ENCODE measurements at regions not wholly inside any gene's neighbourhood (a gene's known extent, or its start where the extent isn't known, plus 50 kb on each side); places are given as distances from the start of the nearest gene placed in this dataset.

DNA sequence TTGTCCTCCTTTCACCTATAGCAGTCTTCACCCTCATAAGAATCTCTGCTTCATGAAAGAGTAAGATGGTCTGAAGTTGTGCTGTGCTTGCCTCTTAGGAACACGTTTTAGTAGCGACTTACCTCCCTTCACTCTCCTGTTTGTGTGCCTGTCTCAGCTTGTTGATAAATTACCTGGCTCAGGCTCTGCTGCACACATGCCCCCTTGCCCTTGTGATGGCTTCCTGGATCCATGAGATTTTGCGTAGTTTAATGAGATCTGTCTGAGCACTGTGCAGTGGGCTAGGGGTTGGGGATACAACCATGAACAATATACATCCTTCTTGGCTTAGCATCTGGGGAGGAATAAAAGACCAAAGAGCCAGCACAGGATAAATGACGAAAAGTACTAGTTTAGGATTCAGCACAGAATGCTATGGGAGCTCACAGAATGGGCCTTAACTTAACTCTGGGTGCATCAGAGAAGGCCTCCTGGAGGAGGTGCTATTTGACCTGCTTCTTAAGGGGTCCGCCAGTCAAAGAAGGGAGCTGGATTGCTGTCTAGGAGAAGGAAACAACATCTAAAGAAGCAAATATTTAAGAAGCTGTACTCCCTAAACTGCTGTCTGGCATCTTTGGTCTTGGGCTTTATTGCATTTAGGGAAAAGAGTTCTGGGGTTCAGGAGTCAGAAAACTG, 175.7 kb upstream of the PLXNA2 start:
- no peak for DNase-seq (ENCODE audit: low read depth)

DNA sequence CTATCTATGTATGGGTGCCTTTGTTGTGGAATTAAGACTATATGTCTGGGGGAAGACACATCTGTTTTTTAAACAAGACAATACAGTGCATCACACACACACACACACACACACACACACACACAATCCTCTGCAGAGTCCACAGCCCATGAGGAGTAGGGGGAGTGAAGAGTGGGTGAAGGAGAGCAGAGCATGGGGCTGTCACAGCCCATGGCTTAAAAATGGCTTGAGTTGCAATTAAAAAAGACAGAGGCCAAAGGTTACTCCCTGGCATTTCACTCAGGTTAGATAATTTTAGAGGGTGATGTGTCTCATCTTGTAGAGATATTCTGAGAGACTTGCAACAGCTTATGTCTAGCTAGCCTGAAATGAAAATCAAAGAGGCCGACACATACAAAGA, 176.5 kb upstream of the PLXNA2 start:
- no peak for DNase-seq (ENCODE audit: low read depth)

DNA sequence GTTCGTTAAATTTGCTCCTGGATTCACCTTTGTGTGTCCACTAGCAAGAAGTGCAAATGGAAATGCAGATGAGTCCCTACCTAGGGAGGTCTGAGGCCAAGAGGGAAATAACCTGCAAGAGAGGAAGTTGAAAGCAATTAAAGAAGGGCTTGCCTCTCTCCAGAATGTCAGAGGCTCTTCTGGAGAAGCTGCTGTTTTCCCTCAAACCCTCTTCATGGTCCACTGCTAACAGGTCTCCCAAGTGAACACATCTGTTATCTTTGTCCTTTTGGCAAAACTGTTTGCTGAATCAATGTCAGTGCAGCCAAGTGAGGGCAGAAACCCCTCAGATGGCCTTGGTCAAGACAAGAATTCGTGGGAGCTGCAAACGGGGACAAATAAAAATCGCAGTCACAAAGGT, 177.3 kb upstream of the PLXNA2 start:
- no peak for DNase-seq (ENCODE audit: low read depth)

DNA sequence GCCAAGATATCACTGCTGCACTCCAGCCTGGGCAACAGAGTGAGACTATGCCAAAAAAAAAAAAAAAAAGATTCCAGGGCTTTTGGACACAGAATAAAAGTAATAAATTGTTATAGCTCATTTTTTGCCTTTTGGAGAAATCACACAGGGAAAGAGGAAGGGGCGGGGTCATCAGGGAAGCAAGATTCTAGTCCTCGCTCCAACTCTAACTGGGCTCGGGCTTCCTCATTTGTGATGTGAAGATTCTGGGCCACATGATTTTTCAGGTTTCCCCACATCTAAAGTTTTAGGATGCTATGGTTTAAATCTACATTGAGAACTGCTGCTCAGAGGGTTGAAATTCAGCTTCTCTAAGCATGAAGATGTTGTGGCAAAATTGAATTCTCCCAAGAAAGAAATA, 179.3 kb upstream of the PLXNA2 start:
- DNase-seq (ENCODE audit: low read depth), result no peak

DNA sequence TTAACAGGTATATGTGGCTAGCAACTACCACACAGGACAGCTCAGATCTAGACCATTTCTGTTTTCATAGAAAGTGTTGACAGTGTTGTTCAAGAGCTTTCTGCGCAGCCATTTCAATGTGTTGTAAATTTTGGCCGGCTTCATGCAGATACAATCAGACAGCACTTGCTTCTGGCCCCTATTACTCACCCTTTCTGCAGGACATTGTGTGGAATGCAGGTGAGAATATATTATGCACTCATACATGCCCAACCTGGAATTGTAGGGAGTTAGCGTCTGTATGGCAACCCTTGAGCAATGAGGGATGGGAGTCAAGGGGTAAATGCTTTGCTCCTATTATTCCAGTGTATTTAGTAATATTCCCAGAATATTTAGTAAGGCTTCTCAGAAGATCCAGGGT, 180.9 kb upstream of the PLXNA2 start:
- DNase-seq (ENCODE audit: low read depth), result no peak

DNA sequence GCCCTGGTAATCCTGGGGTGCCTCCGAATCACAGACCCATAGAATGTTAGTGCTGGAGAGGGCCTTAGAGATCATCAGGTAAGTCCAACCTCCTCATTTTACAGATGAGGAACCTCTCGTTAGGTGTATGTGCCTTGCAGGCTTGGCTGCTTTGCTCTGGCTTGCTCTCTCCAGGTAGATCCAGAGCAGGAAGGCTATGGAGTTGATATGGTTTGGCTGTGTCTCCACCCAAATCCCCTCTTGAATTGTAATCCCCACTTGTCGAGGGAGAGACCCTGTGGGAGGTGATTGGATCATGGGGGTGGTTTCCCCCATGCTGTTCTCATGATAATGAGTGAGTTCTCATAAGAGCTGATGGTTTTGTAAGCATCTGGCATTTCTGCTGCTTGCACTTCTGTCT, 186.0 kb upstream of the PLXNA2 start:
- no peak for DNase-seq (ENCODE audit: low read depth)

DNA sequence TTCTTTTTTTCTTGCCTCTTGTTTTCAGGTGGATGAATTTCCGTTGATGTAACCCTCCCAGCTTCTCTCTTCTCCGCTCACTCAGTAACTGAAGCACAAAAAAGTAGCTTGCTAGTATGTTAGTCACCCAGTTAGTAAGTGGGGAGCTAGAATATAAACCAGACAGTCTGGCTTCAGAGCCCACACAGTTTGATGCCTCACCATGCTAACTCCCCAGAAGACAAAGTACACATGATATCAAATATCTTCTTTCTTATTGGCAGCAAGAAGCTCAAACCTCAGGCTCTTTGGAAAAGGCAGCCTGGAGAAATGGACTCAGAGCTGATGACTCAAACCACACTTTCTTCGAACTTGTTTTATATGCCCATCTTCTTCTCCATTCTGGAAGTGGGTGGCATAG, 187.5 kb upstream of the PLXNA2 start:
- no peak for DNase-seq (ENCODE audit: low read depth)

DNA sequence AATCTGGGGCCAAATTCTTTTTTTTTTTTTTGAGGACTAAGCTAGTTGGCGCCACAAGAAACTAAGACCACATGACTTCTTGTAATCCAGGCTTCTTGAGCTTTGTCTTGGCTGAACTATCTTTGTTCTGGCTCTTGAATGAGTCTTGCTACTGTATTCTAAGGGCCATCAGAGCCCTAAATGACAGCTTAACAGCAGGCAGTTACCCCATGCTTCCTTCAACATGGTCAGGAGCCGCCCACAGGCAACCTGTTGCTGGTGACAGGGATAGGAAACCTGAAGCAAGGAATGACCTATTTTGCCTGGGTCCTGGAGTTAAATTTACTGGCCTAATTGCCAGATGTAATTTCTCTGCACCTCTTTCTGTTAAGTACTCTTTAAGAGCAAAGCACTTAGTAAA, 188.2 kb upstream of the PLXNA2 start:
- no peak for DNase-seq (ENCODE audit: low read depth)

DNA sequence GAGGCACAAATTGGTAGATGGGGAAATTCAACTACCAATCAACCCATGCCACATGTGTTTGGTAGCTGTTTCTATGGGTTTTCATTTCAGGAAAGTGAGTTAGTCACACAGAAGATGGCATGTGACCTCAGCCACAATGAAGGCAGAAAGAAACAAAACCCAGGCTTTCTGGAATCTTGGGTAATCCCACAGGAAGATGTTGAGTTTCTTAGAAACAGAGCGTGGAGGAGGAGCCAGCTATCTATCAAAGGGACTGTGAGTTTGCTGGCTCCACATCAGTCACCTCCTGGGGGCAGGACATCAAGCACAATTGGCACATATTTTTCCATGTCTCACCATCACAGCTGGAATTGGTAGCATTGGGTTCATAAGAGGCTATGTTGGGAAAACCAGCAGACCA, 188.9 kb upstream of the PLXNA2 start:
- no peak for DNase-seq (ENCODE audit: low read depth)

DNA sequence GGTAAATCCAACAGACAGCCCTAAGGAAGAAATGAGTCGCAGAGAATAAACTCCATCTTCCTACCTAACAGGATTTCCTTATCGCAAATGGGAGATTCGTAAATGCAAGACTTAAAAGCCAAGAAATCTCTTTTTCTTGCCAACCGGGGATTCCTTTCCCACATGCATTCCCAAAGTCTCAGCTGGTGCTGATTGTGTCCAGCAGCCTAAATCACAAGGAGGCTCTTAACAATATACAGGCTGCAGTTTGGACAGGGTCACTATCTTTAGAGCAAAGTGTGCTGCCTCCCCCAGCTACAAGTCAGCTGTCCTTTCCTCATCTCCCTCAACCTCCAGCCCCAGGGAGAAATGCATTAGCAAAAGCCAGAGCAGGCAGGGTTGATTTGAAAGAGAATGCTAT, 189.8 kb upstream of the PLXNA2 start:
- DNase-seq (ENCODE audit: low read depth), result no peak

DNA sequence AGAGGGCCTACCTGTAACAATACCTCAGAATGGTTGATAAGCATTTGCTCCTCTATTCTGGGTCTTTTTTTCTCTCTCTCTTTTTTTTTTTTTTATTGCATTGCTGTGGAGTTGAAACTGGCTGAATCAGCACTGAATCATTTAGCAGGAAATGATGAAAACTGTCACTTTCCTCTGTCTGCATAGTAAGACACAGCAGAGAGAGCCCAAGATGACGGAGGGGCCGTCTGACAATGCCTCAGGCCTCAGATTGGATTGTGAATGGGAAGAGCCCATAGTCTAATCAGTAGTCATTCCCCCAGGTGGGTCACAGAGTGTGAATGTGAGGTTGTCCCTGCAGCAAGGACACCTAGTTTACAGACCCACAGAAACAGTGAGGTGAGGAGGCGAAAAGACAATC, 193.2 kb upstream of the PLXNA2 start:
- DNase-seq (ENCODE audit: low read depth), result no peak

DNA sequence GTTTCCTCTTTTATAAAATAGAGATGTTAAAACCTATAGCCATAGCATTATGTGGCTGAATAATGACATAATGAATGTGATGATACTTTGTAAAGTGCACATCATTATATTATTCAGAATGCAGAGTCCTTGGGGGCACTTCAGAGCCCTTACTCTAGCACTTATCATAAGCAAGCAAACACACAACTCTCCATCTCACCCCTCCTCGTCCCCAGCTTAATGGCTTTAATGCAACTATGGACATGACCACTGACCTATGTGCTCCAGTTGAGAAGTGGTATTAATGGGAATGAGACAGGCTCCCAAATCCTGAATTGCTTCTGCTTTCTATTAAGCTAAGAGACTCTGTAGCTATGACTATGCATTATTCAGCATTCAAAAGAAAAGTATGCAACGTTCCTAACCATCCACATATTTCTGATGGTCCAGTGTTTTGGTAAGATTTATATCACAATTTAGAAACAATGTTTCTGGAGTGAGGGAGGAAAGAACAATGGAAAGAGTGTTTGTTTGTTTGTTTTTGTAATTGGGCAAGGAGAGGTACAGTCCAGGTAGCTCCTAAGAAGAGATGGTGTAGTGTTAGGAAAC, 194.0 kb upstream of the PLXNA2 start:
- no peak for DNase-seq (ENCODE audit: low read depth)

DNA sequence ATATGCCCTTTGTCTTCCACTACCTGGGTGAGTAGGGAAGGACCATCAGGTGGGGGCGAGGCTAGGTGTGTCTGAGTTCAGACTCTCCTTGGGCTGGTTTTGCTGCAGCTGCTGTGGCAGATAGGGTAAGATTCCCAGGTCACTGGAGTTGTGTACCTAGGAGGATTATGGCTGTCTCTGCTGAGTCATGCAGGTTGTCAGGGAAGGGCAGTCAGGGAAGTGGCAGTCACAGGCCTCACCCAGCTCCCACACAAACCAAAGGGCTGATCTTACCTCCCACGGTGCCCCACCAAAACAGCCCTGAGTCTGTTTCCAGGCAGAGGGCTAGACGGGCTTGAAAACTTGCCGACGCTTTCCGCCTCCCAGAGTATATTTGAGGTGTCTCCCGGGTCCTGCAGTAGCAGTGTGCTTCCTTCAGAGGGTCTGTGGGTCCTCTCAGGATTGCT, 201.6 kb upstream of the PLXNA2 start:
- no peak for DNase-seq (ENCODE audit: low read depth)

DNA sequence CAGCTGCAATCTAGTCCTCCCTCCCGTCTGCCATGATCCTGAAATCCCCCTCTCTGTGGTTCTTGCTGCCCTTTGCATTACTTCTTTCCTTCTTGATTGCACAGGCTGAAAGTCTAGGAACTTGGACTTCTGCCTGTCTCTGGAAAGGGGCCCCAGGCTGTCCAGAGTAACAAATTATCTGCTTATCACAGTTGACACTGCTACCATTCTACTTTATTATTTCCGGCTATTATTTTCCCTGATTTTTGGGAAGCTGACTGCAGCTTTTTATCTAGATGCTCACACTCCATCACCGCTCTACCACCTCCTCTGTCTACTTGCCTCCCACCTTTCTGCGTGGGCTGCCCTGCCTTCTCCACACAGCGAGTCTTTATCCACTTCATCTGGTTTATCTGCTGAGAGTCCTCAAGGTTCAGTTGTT, 202.1 kb upstream of the PLXNA2 start:
- no peak for DNase-seq (ENCODE audit: low read depth)

DNA sequence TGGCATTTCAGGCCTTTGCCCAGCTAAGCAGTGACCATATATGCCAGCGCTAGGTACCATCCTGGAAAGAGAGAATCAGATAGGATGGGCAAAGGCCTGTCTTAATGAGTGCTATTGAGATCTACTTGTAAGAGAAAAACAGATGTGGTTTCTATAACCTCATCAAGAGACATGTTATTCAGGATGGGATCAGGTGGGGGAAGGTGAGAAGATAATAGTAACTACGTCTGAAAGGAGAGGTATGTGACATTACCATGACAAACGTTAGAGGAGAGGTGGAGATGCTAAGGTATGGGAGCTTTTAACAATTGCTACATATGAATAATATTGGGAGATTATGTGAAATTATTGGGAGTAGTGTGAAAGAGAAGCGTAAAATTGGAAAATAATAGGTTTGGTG, 204.2 kb upstream of the PLXNA2 start:
- no peak for DNase-seq (ENCODE audit: low read depth)

DNA sequence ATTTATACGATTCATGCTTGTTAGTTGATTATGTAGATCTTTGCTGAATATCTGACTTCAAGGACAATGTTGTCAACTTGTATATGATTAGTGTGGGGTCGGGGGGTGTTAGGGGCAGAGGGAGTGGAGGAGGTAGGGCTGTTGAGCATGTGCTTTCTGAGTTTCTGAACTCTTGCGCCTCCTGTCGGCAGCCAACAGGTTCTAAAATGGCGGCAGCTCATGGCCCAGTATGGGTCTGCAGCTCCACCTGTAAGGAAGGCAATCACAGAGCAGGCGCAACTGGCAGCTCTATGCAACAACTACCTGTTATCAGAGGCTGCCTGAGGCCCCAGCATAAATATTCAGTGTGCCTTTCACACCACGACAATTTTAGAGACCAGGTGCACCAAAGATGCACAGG, 205.8 kb upstream of the PLXNA2 start:
- DNase-seq (ENCODE audit: low read depth), result no peak

DNA sequence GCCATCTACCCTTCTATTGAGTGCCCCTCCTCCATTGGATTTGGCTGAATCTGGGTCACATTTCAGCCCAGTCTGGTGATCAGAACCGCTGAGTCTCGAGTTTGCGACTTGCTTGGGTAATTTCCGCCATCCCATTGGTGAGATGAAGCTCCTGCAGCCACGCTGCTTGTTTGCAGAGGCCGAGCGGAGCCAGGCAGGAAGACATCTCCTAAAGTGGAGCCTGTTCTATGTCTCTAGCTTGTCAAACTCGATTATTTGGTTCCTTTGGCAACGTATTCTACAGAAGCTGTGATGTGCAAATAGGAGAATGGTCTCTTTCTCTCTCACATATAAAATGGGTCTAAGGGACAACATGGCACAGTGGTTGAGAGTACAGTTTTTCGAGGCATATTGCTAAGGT, 206.8 kb upstream of the PLXNA2 start:
- no peak for DNase-seq (ENCODE audit: low read depth)

DNA sequence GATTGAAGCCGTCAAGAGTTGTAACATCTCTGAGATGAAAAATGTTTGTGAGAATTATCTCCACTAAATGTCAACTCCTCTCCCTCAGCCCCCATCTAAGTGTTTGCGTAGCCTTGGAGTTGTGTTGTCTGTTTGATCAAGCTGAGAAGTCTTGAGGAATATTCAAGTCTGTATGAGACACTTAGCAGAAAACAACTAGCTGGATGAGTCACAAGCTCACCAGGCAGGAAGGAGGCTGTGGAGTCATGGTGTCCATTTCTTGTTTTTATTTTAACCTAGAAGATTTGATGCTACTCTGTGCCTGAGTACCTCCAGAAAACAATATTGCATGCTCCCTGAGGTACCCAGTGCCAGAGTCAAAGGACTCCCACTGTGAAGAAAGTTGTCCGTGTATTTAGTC, 211.6 kb upstream of the PLXNA2 start:
- no peak for DNase-seq (ENCODE audit: low read depth)

DNA sequence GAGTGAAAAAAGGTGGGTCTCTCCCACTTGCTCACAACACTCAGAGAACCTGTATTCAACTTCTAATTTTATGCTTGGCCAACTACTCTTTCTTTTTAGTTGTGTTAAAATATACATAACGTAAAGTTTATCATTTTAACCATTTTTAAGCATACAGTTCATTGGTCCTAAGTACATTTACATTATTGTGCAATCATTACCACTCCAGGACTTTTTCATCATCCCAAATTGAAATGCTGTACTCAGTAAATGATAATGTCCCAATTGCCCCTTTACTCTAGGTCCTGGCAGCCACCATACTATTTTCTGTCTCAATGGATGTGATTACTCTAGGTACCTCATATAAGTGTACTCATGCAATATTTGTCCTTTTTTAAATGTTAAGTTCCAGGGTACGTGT, 212.3 kb upstream of the PLXNA2 start:
- no peak for DNase-seq (ENCODE audit: low read depth)

DNA sequence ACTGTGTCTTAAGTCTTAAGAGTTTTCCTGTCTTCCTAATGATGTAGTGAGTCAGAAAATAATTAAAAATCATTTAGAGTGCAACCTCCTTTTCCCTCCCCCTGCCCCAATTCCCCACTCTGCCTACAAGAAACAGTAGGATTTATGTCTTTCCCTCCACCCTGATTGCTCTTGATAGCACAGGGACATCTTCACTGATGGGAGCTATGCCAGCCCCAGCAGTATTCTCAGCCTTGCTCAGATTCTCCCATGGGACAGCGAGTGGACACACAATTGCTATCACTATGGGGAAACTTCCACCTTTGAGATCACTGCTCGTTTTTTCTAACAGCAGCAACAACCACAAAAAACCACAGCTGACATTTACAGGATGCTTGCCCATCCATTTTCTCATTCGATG, 216.6 kb upstream of the PLXNA2 start:
- no peak for DNase-seq (ENCODE audit: low read depth)

DNA sequence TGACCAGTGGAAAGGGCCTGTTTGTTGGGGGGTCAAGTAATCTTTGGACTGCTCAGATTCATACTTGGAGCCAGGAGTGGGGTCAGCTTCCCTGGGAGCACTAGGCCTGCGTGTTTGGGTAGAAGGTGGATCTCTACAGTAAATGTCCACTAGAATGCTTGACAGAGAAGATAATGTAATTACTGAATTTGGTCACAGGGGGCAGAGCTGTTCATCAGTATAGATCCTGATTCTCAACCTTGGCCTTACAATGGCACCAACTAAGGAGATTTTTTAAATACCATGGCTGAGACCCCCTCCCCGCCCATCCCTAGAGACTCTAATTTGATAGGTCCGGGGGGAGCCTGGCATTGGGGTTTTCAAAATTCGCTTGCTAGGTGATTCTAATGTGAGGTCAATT, 217.5 kb upstream of the PLXNA2 start:
- no peak for DNase-seq (ENCODE audit: low read depth)

DNA sequence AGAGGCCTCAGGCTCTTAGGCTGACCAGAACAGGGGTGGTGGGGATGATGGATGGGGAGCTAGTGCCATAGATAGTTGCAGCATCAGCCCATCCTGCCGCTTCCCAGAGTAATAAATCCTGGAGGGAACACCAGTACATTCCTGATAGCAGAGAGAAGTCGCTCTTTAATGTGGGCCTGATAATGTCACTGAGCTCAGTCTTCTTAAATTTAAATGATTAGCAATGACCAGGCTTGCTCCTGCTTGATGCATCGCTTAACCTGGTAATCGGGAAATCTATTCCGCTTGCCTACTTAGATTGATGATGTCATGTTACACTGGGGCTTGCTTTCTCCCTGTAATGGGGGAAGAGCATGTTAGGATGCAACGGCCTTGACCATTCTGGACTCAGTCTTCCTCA, 218.6 kb upstream of the PLXNA2 start:
- no peak for DNase-seq (ENCODE audit: low read depth)

DNA sequence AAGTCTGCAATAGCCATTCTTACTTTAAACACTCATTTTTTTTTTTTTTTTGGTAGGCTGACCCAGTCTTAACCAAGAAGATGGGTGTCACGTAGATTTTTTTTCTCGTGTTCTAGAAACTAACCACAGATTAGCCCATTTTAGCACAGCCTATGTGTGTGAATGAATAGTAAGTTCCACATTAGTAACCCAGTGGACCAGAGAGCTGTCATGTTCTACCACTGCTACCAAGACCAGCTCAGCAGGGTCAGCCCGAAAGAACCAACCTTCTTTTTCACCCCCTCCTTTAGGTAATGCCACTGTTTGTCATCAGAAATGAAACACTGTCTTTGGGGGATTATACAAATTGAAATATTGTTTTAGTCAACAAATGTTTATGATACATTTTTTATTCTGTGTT, 221.1 kb upstream of the PLXNA2 start:
- DNase-seq (ENCODE audit: low read depth), result no peak

DNA sequence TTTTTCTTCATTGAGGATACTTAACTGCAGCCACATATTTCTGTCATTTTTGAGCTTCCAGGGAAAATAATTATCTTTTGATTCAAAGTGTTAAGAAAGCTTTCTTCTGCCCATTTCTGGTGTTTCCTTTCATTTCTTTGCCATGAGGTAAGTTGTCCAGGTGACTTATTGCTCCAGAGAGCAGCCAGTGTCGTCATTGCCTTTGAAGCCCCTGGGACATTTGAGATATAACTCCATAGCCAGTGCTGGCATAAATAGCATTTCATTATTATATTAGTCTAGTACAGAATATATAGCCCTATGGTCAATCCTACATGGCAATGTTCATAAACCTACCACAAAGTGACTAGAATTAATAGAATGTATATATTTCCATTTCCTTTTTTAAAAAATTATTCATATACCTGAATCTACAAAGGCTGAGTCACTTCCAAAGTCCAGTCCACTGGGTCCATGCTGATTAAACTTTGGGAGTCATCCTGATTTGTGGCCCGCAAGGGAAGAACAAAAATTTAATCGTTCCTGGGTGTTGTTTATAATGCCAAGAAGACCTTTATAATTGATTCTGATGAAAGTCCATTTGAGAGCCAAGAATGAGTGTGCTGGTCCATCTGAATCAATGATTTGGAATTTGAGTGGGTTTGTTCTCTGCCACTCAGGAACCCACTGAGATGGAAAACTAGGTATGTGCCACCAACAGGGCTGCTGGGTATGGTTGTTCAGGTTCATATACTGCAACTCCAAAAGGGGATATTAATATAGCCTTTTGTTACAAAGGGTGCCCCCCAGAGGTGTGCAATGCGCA, 221.8 kb upstream of the PLXNA2 start:
- no peak for DNase-seq (ENCODE audit: low read depth)
